Colonic mucosa (tissue), 4 donors: ENCODE measurements at regions not wholly inside any gene's neighbourhood (a gene's known extent, or its start where the extent isn't known, plus 50 kb on each side); places are given as distances from the start of the nearest gene placed in this dataset.
A peak's percentile ranks its signal among the peaks of the same experiment; 100 is the strongest.

Source experiments
- DNase-seq: peaks from one replicate; pipeline ENCODE4 v3.0.0-alpha.2; 2020
- H3K27ac ChIP-seq: fragments of 200-600 bp; one replicate; pipeline ENCODE4 v1.8.0; 2021
- H3K27me3 ChIP-seq: fragments of 200-600 bp; one replicate; pipeline ENCODE4 v1.8.0; 2021
- H3K36me3 ChIP-seq: fragments of 200-600 bp; one replicate; pipeline ENCODE4 v1.8.0; 2021
- H3K4me1 ChIP-seq: fragments of 200-600 bp; one replicate; pipeline ENCODE4 v1.8.0; 2021; ENCODE audit warnings: mild to moderate bottlenecking
- H3K4me3 ChIP-seq: fragments of 200-600 bp; one replicate; pipeline ENCODE4 v1.8.0; 2021
- H3K9ac ChIP-seq, 2 donors: one replicate each; pipeline ENCODE4 v1.7.0; 2013; ENCODE audit warnings: control low read depth in 2 of 2, low read depth in 2 of 2, low read length in 2 of 2
- H3K9me3 ChIP-seq: fragments of 200-600 bp; one replicate; pipeline ENCODE4 v1.8.0; 2021
- CTCF ChIP-seq: fragments of 200-600 bp; IDR thresholded peaks from one replicate; pipeline ENCODE4 v1.8.0; 2022; ENCODE audit warnings: antibody characterized with exemption, mild to moderate bottlenecking
- intact Hi-C: fragments of 100-400 bp; cut with DNase I; formaldehyde crosslinking; loops from one replicate; pipeline ENCODE4 v1.14.1; 2022
- donor health status: healthy.
- donor health status: DM: no; HTN: no; CAD: no.
- donor health status: DM: no; HTN: no; CAD: no.

DNA sequence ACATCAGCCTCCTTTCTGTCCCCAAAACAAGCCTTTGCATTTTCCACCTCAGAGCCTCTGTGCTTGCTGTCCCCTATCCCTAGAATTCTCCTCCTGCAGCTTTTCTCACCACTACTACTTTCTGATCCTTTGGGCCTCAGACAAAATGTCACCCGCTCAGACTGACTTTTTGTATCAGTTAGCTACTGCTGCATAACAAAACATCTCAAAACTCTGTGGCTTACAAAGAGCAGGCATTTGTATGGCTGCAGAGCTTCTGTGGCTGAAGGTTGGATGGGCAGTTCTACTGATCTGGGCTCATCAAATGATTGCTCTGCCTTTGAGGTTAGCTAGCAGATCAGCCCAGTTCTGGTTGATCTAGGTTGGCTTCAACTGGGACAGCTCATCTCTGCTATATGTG is 248.7 kb downstream of the MN1 start:
- no peak for DNase-seq
- H3K4me3 ChIP-seq = no peak overlapping the region
- H3K36me3 ChIP-seq = no peaks in the 10 kb centered on the region
- intact Hi-C loops = no loop called here
- no peak for TF ChIP-seq CTCF
- no peaks in the 10 kb centered on the region for H3K9me3 ChIP-seq
- no peaks in the 10 kb centered on the region for H3K4me1 ChIP-seq
- H3K9ac ChIP-seq = no peak overlapping the region
- H3K27me3 ChIP-seq = no peaks in the 10 kb centered on the region
- no peak overlapping the region for H3K27ac ChIP-seq

DNA sequence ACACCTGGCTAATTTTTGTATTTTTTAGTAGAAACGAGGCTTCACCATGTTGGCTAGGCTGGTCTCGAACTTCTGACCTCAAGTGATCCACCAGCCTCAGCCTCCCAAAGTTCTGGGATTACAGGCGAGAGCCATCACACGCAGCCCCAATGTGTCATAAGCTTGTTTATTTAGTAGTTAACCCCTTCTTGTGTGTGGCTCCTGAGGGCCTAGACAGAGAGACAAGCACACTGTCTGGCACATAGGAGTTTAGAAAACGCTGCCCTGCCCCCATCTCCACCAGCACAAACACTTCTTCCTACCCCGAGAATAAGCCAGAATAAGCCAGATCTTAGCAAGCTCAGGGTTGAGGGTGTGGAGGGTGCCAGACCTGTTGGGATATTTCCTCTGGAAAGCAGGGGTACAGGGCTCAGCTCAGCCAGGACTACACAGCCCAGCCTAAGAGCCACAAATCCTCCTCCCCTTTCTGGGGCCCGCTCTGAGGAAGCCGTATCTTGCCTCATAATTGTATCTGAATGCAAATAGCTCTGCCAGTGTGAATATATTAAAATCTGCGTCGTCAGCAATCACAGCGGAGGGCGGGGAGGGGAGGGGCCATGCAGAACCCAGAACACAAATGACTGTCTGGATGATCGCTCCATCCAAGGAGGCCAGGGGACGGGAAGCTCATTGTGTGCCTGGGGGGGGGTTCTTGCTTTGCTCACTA is 247.3 kb downstream of the MN1 start:
- intact Hi-C loops = no loop called here

GRCh38 chr22:27554841-27555456 is 246.6 kb downstream of the MN1 start:
- Histone ChIP-seq H3K9ac (no peak overlapping the region), H3K4me3 (no peak overlapping the region), H3K36me3 (no peaks in the 10 kb centered on the region), H3K27ac (no peak overlapping the region), H3K27me3 (no peaks in the 10 kb centered on the region), H3K9me3 (no peaks in the 10 kb centered on the region), H3K4me1 (no peaks in the 10 kb centered on the region)
- intact Hi-C loops = no loop called here
- no peak for DNase-seq
- no peak for TF ChIP-seq CTCF

More for the DNA sequence above, 247.3 kb downstream of the MN1 start:
- no peaks in the 10 kb centered on the region for H3K9me3 ChIP-seq
- DNase-seq = peak; percentile 56
- H3K27ac ChIP-seq = no peak overlapping the region
- H3K27me3 ChIP-seq = no peaks in the 10 kb centered on the region
- H3K36me3 ChIP-seq = no peaks in the 10 kb centered on the region
- no peaks in the 10 kb centered on the region for H3K4me1 ChIP-seq
- no peak overlapping the region for H3K4me3 ChIP-seq
- no peak for TF ChIP-seq CTCF
- no peak overlapping the region for H3K9ac ChIP-seq

DNA sequence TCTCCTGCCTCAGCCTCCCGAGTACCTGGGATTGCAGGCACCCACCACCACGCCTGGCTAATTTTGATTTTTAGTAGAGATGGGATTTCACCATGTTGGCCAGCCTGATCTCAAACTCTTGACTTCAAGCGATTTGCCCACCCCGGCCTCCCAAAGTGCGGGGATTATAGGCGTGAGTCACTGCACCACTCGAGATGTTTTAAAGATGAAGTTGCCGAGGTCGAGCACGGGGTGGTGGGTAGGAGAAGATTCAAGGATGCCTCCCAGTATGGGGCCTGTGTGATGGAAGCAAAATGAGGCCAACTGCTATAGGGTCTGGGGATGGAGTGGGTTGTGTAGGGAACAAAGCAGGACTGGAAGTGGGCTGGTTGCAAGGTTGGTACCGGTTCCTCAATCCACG is 245.2 kb downstream of the MN1 start:
- Histone ChIP-seq H3K27me3 (no peaks in the 10 kb centered on the region), H3K4me3 (no peak overlapping the region), H3K27ac (no peak overlapping the region), H3K9ac (no peak overlapping the region), H3K36me3 (no peaks in the 10 kb centered on the region), H3K4me1 (no peaks in the 10 kb centered on the region), H3K9me3 (no peaks in the 10 kb centered on the region)
- no peak for TF ChIP-seq CTCF
- intact Hi-C loops = no loop called here
- DNase-seq = no peak

GRCh38 chr22:27557286-27558008 is 244.1 kb downstream of the MN1 start:
- Histone ChIP-seq H3K36me3 (no peaks in the 10 kb centered on the region), H3K27ac (no peak overlapping the region), H3K27me3 (no peaks in the 10 kb centered on the region), H3K9ac (no peak overlapping the region), H3K9me3 (no peaks in the 10 kb centered on the region), H3K4me3 (no peak overlapping the region), H3K4me1 (no peaks in the 10 kb centered on the region)
- intact Hi-C loops = no loop called here
- TF ChIP-seq CTCF = no peak
- DNase-seq = no peak
